ENCODE measurements at regions not wholly inside any gene's neighbourhood (a gene's known extent, or its start where the extent isn't known, plus 50 kb on each side); places are given as distances from the start of the nearest gene placed in this dataset.
A peak's percentile ranks its signal among the peaks of the same experiment; 100 is the strongest.
"Not testable (repeated sequence)": the region's sequence is repeated elsewhere in the genome, so short reads cannot be mapped to it uniquely, and the experiment has no call there.

DNA sequence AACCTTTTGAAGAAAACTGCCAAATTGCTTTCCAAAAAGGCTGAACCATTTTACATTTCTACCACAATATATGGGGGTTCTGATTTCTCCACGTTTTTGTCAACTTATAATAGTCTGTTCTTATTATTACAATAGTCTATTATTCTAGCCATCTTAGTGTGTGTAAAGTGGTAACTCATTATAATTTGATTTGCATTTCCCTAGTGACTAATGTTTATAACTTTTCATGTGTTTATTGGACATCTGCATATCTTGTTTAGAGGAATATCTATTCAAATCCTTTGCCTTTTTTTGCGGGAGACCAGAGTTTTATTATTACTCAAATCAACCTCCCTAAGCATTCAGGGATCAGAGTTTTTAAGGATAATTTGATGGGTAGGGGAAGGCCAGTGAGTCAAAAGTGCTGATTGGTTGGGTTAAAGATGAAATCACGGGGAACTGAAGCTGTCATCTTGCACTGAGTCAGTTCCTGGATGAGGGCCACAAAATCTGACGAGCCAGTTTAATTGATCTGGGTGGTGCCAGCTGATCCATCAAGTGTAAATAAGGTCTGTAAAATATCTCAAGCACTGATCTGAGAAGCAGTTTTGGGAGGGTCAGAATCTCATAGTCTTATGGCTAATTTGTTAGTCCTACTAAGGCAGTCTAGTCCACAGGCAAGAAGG, 303.4 kb upstream of the NCKAP5 start:
- no peak for DNase-seq (ENCODE audit: low read depth in 2 of 2, low spot score in 1 of 2)

DNA sequence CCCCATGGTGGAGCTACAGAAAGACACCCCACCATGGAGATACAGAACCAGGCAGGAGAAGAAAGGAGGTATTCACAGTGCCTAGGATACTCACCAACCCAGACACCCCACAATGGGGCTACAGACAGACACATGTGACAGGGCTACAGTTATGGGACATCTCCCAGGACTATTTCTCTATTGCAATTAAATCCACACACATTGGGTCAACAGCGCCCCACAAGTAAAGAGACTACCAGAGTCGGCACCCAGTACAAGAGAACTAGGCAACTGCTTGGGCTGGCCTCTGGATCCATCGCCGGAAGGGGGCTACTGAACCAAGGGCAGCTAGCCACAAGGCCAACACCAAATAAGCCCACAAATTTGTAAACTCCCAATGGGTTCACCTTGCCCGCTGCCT, 310.1 kb upstream of the NCKAP5 start:
- no peak for DNase-seq (ENCODE audit: low read depth in 2 of 2, low spot score in 1 of 2)

DNA sequence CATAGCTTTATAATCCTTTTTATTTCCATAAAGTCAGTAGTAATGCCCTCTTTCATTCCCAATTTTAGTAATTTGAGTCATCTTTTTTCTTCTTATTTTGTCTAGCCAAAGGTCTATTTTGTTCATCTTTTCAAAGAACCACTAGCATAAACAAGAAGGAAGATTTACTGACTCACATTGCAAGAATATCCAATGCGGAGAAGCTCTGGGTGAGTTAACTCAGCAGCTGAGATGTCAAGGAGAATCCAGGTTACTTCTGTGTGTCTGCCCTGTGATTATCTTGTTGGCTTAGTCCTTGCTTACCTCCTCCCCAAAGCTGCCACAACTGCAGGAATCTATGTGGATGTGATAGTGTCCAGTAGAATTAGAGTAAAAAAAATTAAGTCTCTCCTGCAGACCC, 311.4 kb upstream of the NCKAP5 start:
- DNase-seq (ENCODE audit: low read depth in 2 of 2, low spot score in 1 of 2) = no peak

DNA sequence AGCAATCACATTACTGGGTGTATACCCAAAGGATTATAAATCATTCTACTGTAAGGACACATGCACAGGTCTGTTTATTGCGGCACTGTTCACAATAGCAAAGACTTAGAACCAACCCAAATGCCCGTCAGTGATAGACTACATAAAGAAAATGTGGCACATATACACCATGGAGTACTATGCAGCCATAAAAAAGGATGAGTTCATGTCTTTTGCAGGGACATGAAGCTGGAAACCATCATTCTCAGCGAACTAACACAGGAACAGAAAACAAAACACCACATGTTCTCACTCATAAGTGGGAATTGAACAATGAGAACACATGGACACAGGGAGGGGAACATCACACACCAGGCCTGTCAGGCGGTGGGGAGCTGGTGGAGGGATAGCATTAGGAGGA, 313.9 kb upstream of the NCKAP5 start:
- DNase-seq (ENCODE audit: low read depth in 2 of 2, low spot score in 1 of 2) = not testable (repeated sequence)

DNA sequence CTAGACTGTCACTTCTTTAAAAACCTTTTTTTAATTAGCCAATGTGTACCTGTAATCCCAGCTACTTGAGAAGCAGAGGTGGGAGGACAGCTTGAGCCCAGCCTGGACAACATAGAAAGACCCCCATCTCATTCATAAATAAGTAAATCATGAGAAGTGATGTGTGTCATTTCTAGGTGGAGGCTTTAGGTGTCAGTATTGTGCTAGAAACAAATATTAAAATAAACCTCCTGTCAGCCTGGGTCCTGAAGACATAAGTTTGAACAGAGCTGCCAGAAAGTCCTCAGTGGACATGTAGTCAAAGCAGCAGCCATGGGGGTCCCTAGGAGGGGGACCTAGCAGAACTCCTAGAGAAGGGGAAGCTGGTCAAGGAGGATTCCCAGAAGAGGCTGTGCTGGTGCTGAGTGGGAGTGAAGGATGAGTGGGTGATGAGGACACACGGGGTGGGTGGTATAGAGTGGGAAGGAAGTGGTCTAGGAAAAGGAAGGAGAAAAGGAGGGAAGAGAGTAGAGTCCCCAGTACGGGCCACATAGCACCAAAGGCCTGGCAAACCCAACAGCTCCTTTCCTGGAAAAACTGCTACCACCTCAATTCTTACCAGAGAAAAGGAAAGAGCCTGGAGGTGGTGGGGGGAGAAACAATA, 316.6 kb upstream of the NCKAP5 start:
- no peak for DNase-seq (ENCODE audit: low read depth in 2 of 2, low spot score in 1 of 2)

DNA sequence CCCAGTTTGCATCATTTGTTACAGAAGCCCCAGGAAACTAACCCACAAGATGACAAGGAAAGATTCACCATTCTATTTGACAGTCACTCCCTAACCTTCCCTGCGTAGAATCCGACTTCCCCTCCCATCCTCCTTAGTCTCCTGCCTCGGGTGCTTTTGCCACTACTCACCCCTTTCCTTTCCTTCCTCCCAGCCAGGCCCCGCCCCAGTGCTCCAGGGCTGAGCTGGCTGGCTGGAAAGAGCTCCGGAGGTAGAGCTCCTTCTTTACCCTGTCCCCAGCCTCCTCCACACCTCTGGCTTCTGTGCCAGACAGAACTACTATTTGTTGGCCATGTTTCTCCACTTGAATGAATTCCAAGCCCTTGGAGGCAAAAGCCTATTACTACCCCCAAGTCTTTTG, 317.6 kb upstream of the NCKAP5 start:
- DNase-seq (ENCODE audit: low read depth in 2 of 2, low spot score in 1 of 2) = no peak

DNA sequence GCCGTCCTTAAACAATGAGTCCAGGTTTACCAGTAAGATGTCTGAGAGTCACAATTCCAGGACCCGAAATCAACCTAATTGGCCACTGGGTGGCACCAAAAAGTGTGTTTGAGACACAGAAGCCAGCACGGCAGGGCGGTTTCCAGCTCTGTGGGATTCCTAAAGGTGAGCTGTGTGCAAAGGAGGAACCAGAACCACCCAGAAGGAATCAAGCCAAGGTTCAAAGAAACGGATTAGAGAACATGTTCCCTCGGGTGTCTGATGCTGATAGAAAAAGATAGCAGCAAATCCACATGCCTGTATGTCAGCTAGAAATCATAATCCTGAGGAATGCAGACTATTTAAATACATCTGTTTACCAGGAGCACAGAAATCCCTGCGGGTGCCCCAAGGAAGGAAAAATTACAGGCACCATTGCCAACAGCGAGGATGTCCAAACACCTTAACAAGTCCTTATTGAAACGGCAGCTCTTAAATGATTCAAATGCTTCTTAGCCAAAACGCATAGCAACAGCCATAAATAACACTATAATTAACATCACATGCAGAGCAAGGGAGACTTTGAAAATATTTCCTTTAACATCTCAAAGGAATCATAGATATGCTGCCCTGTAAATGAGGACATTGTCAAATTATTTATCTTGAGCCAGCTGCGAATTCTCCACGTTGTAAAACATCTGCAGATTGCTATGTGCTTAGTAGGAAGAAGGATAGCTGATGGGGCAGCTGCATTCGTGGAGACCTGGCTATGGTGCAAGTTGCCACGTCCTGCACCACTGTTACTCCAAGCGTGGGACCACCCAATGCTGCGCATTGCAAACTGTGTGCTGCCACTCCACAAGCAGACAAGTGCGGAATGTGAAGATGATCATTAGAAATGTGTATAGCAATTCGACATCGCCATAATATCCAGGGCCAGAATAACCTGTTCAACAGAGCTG, 318.7 kb upstream of the NCKAP5 start:
- peak in 1 of 2 donors; percentile 8 for DNase-seq (ENCODE audit: low read depth in 2 of 2, low spot score in 1 of 2)

DNA sequence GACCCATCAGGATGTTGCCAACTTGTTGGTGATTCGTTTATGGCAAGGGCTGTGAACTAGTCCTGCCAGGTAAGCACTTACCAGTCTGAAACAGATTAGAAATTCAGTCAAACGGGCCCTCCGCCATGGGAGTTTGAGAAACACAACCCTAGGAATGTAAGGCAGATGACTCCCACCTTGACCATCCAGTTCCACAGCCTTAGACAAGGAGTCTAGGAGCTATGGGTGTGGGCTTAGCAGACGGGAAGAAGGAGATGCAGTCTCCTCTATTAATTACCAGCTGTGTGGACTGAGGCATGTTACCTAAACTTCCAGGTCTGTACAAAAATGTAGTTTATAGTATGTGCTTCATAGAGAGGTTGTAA, 319.4 kb upstream of the NCKAP5 start:
- DNase-seq (ENCODE audit: low read depth in 2 of 2, low spot score in 1 of 2) = no peak

DNA sequence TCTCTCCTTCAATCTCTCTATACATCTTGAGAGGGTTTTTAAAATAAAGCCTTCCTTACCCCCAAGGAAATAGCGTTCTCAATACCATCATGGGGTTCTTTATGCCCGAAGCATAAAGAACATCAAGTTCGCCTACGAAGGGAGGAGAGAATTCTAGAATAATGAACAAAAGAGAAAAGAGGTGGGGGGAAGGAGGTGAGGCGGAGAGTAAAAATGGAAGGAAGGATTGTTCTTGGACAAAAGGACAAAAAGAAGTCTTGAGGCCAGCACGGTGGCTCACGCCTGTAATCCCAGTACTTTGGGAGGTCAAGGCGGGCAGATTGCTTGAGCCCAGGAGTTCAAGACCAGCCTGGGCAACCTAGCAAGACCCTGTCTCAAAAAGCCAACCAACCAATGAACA, 319.8 kb upstream of the NCKAP5 start:
- DNase-seq (ENCODE audit: low read depth in 2 of 2, low spot score in 1 of 2) = no peak

DNA sequence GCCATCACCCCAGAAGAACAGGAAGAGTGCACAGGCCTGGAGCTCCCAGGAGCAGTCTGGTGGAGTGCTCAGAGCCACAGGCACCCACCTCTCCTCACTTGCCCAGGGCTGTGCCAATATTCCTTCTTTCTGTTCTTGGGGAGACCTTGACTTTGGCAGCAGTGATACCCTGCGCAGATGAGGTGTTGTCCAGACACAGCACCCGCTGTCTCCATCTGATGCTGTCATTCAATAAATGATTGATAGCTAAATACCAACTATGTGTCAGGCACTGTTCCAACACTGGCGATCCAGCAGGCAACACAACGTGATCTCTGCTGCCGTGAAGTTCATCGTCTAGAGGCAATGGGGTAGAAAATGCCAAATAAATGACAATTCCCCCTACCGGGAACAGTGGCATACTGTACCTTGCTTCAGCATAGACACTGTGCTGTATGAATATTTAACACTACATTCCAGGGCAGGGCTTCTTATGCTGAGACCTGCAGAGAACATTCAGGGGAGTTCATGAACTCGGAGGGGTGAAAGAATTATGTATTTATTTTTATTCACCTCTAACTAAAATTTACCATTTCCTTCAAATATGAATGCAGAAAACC, 320.5 kb upstream of the NCKAP5 start:
- no peak for DNase-seq (ENCODE audit: low read depth in 2 of 2, low spot score in 1 of 2)

DNA sequence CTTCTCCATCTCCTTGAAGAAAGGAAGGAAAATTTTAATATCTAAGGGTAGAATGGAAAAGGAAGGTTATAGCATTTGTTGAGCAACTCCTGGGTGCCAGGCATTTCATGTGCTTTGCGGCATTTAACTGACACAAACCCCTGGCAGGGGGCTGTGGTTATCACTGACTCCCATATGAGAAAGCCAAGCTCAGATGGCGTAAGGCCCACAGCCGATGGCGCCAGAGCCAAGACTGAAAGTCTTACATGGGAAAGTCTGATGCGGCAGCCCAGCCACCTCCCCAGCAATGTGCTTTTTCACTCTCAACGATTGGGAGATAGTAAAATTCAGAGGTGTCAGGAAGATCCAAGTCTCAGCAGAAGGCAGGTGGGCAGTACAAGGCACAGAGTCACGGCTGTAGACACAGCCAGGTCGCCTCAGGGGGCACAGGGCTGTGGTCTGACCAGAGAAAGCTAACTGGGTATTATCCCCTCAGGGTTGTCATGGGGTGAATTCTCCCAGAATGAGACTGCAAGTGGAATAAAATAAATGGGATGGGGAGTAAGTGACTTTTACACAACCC, 324.2 kb upstream of the NCKAP5 start:
- no peak for DNase-seq (ENCODE audit: low read depth in 2 of 2, low spot score in 1 of 2)

DNA sequence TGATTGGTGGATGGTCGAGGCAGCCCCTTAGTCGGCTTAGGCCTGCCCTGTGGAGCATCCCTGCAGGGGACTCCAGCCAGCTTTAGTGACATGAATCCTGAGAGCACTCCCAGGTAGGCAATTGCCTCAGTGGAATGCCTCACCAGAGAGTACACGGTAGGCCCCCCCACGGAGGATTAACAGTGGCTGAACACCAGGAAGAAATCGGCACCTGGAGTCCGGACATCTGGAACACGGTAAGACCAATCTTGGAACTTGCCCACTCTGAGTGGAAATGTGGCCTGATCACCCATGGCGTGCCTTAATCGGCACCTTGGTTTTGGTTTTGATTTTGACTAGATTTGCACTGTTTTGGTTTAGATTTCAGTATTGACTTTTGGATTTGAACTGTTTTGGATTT, 326.2 kb upstream of the NCKAP5 start:
- DNase-seq (ENCODE audit: low read depth in 2 of 2, low spot score in 1 of 2) = no peak

DNA sequence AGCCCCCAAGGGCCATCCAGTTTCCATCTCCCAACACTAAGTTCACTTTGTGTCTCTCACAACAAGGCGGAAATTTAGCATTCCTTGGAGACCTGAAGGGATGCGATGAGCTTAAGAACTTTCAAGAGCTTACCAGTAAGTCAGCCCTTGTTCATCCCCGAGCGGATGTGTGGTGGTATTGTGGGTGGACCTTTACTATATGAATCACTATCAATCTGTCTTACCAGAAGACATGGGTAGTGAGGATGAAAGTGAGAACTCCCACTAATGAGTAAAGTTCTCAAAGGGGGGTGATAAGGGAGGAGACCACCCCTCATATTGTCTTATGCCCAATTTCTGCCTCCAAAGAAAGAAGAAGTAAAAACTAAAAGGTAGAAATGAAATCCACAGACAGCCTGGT, 329.6 kb upstream of the NCKAP5 start:
- DNase-seq (ENCODE audit: low read depth in 2 of 2, low spot score in 1 of 2) = not testable (repeated sequence)

DNA sequence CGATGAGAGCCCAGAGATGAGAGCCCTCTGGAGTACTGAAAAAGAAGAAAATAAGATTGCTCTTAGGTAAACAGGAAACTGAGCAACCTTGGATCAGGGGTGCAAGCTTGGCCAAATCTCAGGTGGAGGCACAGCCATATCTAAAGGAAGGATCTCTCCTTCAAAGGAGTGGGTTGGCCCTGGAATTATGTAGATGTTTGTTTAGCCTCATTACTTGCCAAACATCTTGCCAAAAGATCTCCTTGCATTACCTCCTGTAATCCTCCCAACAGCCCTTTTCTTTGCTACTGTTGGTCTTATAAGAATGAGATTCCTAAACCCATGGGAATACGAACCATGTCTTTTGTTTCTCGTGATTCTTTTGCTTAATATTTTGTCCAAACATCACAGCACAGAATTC, 332.6 kb upstream of the NCKAP5 start:
- no peak for DNase-seq (ENCODE audit: low read depth in 2 of 2, low spot score in 1 of 2)

DNA sequence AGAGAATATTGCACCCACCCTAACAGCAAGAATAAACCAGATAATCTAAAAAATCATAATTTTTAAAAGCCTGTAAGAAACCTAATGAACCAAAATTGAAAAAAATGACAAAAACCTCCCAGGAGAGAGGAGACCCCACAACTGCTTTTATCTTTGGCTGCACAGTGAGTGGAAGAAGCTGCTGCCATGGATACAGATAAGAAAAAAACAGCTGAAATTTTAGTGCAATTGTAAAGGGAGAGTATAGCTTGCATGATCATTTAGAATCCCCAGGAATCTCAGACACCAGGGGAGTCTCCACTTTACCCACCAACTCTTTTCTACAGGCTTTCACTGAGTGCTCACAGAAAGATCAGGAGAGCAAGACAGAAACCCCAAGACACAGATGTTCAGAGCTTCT, 338.1 kb upstream of the NCKAP5 start:
- no peak for DNase-seq (ENCODE audit: low read depth in 2 of 2, low spot score in 1 of 2)

DNA sequence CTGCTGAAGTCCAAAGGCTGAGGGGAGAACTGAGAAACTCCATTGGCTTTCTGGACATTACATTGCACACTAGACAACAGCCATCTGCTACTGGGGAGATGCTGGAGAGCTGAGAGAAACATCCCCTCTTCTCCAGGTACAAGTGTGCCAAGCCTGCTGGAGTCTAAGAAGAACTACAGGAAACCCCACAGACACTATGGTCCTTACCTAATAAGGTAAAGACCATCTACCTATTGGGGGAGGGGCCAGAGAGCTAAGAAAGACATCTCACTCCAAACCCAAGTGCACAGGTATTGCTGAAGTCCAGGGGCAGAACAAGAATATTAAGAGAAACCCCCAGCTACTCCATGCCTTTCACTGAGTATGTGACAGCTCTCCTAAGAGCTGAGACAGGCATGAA, 338.7 kb upstream of the NCKAP5 start:
- no peak for DNase-seq (ENCODE audit: low read depth in 2 of 2, low spot score in 1 of 2)

DNA sequence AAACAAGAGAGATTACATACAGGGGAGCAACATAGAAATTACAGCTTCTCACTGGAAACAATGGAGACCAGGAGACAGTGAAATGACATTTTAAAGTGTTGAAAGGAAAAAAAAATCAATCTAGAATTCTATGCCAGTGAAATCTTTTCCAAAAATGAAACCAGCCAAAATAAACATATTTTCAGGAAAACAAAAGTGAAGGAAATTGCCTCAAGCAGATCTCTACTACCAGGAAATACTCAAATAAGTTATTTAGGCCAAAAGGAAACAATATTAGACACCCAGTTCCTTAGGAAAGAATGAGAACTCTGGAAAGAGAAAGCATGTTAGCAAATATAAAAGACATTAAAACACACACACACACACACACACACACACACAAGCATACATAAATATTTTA, 339.9 kb upstream of the NCKAP5 start:
- no peak for DNase-seq (ENCODE audit: low read depth in 2 of 2, low spot score in 1 of 2)

DNA sequence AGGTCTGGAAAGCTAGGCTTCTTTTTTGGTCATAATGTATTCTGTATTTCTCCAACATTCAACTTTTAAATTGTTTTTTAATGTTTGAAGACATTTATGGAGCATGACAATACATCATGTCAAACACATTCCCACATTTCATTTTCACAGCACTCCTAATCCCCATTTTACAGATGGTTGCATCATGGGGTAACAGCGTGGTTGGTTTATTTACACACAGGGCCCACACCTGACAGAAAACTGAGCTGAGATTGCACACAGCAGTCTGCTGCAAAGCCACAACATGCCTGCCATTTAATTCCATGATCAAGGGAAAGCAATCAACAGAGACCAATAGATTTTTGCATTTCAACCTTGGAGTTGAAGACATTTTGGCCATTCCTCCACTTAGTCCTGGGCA, 335.7 kb upstream of the MGAT5 start:
- DNase-seq (ENCODE audit: low read depth in 2 of 2, low spot score in 1 of 2) = no peak

DNA sequence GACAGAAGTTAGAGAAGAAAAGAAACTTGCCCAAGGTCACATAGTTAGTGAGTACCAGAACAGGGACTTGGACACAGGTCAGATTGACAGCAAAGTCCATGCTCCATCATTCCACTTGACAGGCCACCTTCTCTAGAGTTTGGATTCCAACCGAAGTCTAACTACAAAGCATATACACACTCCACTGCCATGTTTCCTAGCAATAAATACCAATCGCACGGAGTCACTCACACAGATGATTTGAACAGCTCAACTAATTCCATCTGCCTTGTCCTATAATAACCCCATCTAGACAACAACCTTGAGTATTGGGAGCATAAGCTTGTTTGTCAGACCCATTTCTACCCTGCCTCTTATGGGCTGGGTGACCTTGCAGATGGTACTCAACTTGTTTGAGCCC, 334.6 kb upstream of the MGAT5 start:
- DNase-seq (ENCODE audit: low read depth in 2 of 2, low spot score in 1 of 2) = no peak

DNA sequence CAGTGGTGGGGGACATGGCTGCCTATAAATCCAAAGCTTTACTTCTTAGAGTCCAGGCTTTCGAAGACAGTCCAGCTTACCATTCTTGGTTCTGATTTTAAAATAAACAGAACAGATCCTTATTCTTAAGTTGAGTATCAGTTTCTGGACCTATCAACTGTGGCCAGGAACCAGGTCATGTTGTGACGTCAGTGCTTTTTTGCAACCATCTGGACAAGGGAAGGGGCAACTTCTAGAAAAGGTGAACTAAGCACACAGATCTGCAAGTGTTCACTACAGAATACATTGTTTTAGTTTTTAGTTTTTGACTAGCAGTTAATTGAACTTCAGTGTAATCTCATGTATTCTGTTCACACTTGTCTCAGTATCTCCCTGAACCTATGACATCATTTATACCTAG, 326.0 kb upstream of the MGAT5 start:
- no peak for DNase-seq (ENCODE audit: low read depth in 2 of 2, low spot score in 1 of 2)

DNA sequence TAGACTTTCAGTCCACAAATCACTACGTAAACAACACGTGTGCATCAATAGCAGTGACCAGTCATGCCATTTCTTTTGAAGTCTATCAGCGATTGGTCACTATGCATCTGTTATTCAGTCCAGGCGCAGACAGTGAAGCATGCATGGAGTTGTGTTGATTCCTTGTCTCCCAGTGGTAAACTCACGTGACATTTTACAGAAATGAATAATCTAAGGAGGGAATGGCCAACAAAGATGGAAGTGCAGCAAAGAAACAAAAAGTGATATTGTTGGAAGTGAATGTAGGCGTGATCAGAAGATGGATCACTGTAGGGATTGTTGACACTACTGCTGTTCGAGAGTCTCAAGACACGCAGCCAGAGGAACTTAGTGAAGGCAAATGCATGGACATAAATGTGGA, 317.8 kb upstream of the MGAT5 start:
- DNase-seq (ENCODE audit: low read depth in 2 of 2, low spot score in 1 of 2) = no peak

DNA sequence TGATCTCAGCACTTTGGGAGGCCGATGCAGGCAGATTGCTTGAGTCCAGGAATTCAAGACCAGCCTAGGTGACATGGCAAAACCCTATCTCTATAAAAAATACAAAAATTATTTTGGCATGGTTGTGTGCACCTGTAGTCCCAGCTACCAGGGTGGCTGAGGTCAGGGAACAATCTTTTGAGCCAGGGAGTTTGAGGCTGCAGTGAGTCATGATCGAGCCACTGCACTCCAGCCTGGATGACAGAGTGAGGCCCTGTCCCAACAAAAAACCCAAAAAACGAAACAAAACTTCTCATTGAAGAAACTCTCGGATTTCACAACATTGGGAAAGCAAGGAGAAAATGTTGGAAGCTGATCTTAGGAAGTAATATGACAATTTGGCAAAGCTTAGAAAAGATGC, 317.3 kb upstream of the MGAT5 start:
- no peak for DNase-seq (ENCODE audit: low read depth in 2 of 2, low spot score in 1 of 2)

Measured in stimulated activated CD8-positive, alpha-beta memory T cell treated with anti-CD3 and anti-CD28 coated beads, Interleukin-4, amount 100 ng/mL, for 1 hour (primary cell).